HCT116 (cell line): ENCODE measurements at regions not wholly inside any gene's neighbourhood (a gene's known extent, or its start where the extent isn't known, plus 50 kb on each side); places are given as distances from the start of the nearest gene placed in this dataset.

Experiments used
- ATAC-seq: fragments of 200-7000 bp; cut with Tn5 transposase; 2 replicates; pipeline ENCODE4 v1.9.1; 2020; ENCODE audit warnings: mild to moderate bottlenecking, moderate library complexity
- BruUV-seq: library from RNA; stranded (reverse); fragments of 400-500 nt; replicated peaks from 2 replicates; lab custom pipeline; 2021; lab: Mats Ljungman, UMichigan
- CTCF ChIA-PET: fragments of 300-600 bp; sonication (Branson Sonifier 250); formaldehyde crosslinking; loops from one replicate; lab custom pipeline; 2021; ENCODE audit warnings: antibody characterized with exemption; lab: Charles Lee
- POLR2A ChIA-PET: fragments of 300-600, 350-600 bp; sonication (Branson Sonifier 250); formaldehyde crosslinking; loops from one replicate; lab custom pipeline; 2021; ENCODE audit warnings: antibody characterized with exemption; lab: Charles Lee
- RAD21 ChIA-PET, 2 experiments: fragments of 300-600 bp; sonication (Branson Sonifier 250); formaldehyde crosslinking; loops; one replicate each; lab custom pipeline; 2023; ENCODE audit warnings: low total read pairs in 2 of 2; ENCODE audit not compliant: uncharacterized antibody in 2 of 2, unreplicated experiment in 2 of 2, low non-redundant PET in 1 of 2; lab: Charles Lee
- DNase-seq: peaks from one replicate; pipeline ENCODE4 v3.0.0-alpha.2; 2010; ENCODE audit warnings: low read depth, low spot score
- H2AFZ ChIP-seq: fragments of 200-600 bp; shearing (Covaris generic), sonication (generic); 2 replicates; pipeline ENCODE4 v1.6.1; 2017; ENCODE audit warnings: low read depth, mixed run types, mixed read lengths, antibody characterized with exemption, low read length; ENCODE audit not compliant: poor library complexity, severe bottlenecking
- H3K27ac ChIP-seq: 2 replicates; pipeline ENCODE4 v1.5.1; 2012; ENCODE audit warnings: low read depth, low read length
- H3K27me3 ChIP-seq: fragments of 200-600 bp; sonication (generic); 2 replicates; pipeline ENCODE4 v1.6.1; 2016; ENCODE audit warnings: mixed run types, low read length, mixed read lengths; ENCODE audit not compliant: insufficient read depth
- H3K36me3 ChIP-seq, 2 experiments: fragments of 200-500 bp in 1 of 2; fragments of 200-600 bp in 1 of 2; sonication (Bioruptor generic) in 1 of 2; sonication (generic) in 1 of 2; 2 replicates each; pipeline versions ENCODE4 v1.5.1 to v1.6.1; 2014 to 2016; ENCODE audit warnings: low read length in 2 of 2, inconsistent platforms in 1 of 2, mixed read lengths in 1 of 2, mixed run types in 1 of 2; ENCODE audit not compliant: insufficient read depth in 2 of 2, control insufficient read depth in 1 of 2
- H3K4me1 ChIP-seq, 2 experiments: fragments of 200-600 bp in 1 of 2; sonication (generic) in 1 of 2; 2 replicates each; pipeline versions ENCODE4 v1.5.1 to v1.6.1; 2012 to 2017; ENCODE audit warnings: low read length in 2 of 2, inconsistent platforms in 1 of 2, mild to moderate bottlenecking in 1 of 2, mixed read lengths in 1 of 2, mixed run types in 1 of 2, moderate library complexity in 1 of 2; ENCODE audit not compliant: insufficient read depth in 2 of 2, control insufficient read depth in 1 of 2
- H3K4me2 ChIP-seq: fragments of 200-600 bp; sonication (generic); 2 replicates; pipeline ENCODE4 v1.6.1; 2017; ENCODE audit warnings: mixed run types, low read length, mixed read lengths
- H3K4me3 ChIP-seq, 2 experiments: fragments of 200-600 bp in 1 of 2; sonication (generic) in 1 of 2; replicated peaks in 1 of 2; 2 replicates each; pipeline ENCODE4 v1.5.1; 2011 to 2016; ENCODE audit warnings: low read length in 2 of 2, control low read depth in 1 of 2, low read depth in 1 of 2, mild to moderate bottlenecking in 1 of 2, mixed read lengths in 1 of 2, mixed run types in 1 of 2
- H3K79me2 ChIP-seq: fragments of 200-600 bp; sonication (generic); 2 replicates; pipeline ENCODE4 v1.6.1; 2017; ENCODE audit warnings: mild to moderate bottlenecking, mixed run types, low read length, moderate library complexity, mixed read lengths; ENCODE audit not compliant: insufficient read depth
- H3K9ac ChIP-seq: fragments of 200-600 bp; sonication (generic); 2 replicates; pipeline ENCODE4 v1.6.1; 2016; ENCODE audit warnings: low read length, mixed read lengths
- H3K9me2 ChIP-seq: fragments of 200-600 bp; sonication (generic), shearing (Covaris generic); 2 replicates; pipeline ENCODE4 v1.6.1; 2017; ENCODE audit warnings: mixed run types, mild to moderate bottlenecking, moderate library complexity; ENCODE audit not compliant: insufficient read depth
- H3K9me3 ChIP-seq, 2 experiments: fragments of 200-500 bp in 1 of 2; fragments of 200-600 bp in 1 of 2; sonication (Bioruptor generic) in 1 of 2; sonication (generic) in 1 of 2; 2 replicates each; pipeline ENCODE4 v1.6.1; 2014 to 2017; ENCODE audit warnings: low read length in 2 of 2, mixed read lengths in 2 of 2, inconsistent platforms in 1 of 2, low read depth in 1 of 2, mild to moderate bottlenecking in 1 of 2, mixed run types in 1 of 2, moderate library complexity in 1 of 2; ENCODE audit not compliant: control insufficient read depth in 1 of 2, insufficient read depth in 1 of 2
- H4K20me1 ChIP-seq: fragments of 200-600 bp; sonication (generic), shearing (Covaris generic); 2 replicates; pipeline ENCODE4 v1.6.1; 2017; ENCODE audit warnings: mixed run types, mild to moderate bottlenecking, moderate library complexity; ENCODE audit not compliant: insufficient read depth
- CBX3 ChIP-seq: IDR thresholded peaks from 2 replicates; pipeline ENCODE4 v1.6.1; 2012; ENCODE audit warnings: low read depth
- CTCF ChIP-seq, 3 experiments: fragments of 200-600 bp in 1 of 3; sonication (generic) in 1 of 3; IDR thresholded peaks in 2 of 3; conservative IDR thresholded peaks in 1 of 3; 2 replicates each; pipeline ENCODE4 v1.5.1; 2012 to 2017; ENCODE audit warnings: low read depth in 2 of 3, low read length in 2 of 3, antibody characterized with exemption in 1 of 3, borderline replicate concordance in 1 of 3, control low read depth in 1 of 3, mild to moderate bottlenecking in 1 of 3, mixed read lengths in 1 of 3, mixed run types in 1 of 3, moderate library complexity in 1 of 3; ENCODE audit not compliant: insufficient read depth in 1 of 3
- EGR1 ChIP-seq: IDR thresholded peaks from 2 replicates; pipeline ENCODE4 v1.6.1; 2012; ENCODE audit warnings: low read depth
- ELF1 ChIP-seq: IDR thresholded peaks from 2 replicates; pipeline ENCODE4 v1.6.1; 2012; ENCODE audit warnings: low read depth, borderline replicate concordance
- EZH2 ChIP-seq: fragments of 200-600 bp; sonication (generic); IDR thresholded peaks from 2 replicates; pipeline ENCODE4 v1.6.1; 2017; ENCODE audit warnings: antibody characterized with exemption, mixed run types
- JUND ChIP-seq: IDR thresholded peaks from 2 replicates; pipeline ENCODE4 v1.6.1; 2012
- POLR2A ChIP-seq: IDR thresholded peaks from 2 replicates; pipeline ENCODE4 v1.7.0; 2011; ENCODE audit warnings: borderline replicate concordance; ENCODE audit not compliant: insufficient read depth, insufficient read length; ENCODE audit errors: extremely low read depth
- RAD21 ChIP-seq: IDR thresholded peaks from 2 replicates; pipeline ENCODE4 v1.6.1; 2012; ENCODE audit warnings: low read depth, mild to moderate bottlenecking
- REST ChIP-seq: IDR thresholded peaks from 2 replicates; pipeline ENCODE4 v1.6.1; 2012; ENCODE audit warnings: low read depth
- SRF ChIP-seq: IDR thresholded peaks from 2 replicates; pipeline ENCODE4 v1.6.1; 2012; ENCODE audit warnings: low read depth
- TCF7L2 ChIP-seq: IDR thresholded peaks from 2 replicates; pipeline ENCODE4 v1.7.0; 2011; ENCODE audit warnings: borderline replicate concordance, inconsistent platforms; ENCODE audit not compliant: insufficient read depth, insufficient read length; ENCODE audit errors: extremely low read depth
- ZNF274 ChIP-seq: fragments of 200-500 bp; sonication (Bioruptor generic); IDR thresholded peaks from 2 replicates; pipeline ENCODE4 v1.6.1; 2014; ENCODE audit warnings: mild to moderate bottlenecking, low read depth, low read length, inconsistent platforms
- intact Hi-C: fragments of 100-400 bp; cut with micrococcal nuclease; formaldehyde crosslinking; loops from 2 replicates; pipeline ENCODE4 v1.10.0; 2022
- TF ChIP-seq, protein P1 (sequence below): IDR thresholded peaks from 2 replicates; pipeline ENCODE4 v1.6.1; 2011; ENCODE audit warnings: mild to moderate bottlenecking, low read length, moderate library complexity; ENCODE audit not compliant: insufficient replicate concordance; ENCODE audit errors: extremely low read depth
- TF ChIP-seq, protein P2 (sequence below): IDR thresholded peaks from 2 replicates; pipeline ENCODE4 v1.6.1; 2012

- RAD21 ChIA-PET, result no interaction called here
- no peak overlapping the region for H2AFZ ChIP-seq
- no TSS peak for BruUV-seq
These were observed 149.9 kb upstream of the MAP1B start for GRCh38 chr5:71957292-71957898.

More at GRCh38 chr5:71957292-71957898, 149.9 kb upstream of the MAP1B start:
- H3K4me3 ChIP-seq, result no peak overlapping the region
- H3K27me3 ChIP-seq, result no peaks in the 10 kb centered on the region
- no peak overlapping the region for H3K27ac ChIP-seq
- ATAC-seq (no peak), DNase-seq (no peak)
- CTCF ChIA-PET, result no interaction called here
- no peak for TF ChIP-seq EGR1
- TF ChIP-seq, protein P1, sequence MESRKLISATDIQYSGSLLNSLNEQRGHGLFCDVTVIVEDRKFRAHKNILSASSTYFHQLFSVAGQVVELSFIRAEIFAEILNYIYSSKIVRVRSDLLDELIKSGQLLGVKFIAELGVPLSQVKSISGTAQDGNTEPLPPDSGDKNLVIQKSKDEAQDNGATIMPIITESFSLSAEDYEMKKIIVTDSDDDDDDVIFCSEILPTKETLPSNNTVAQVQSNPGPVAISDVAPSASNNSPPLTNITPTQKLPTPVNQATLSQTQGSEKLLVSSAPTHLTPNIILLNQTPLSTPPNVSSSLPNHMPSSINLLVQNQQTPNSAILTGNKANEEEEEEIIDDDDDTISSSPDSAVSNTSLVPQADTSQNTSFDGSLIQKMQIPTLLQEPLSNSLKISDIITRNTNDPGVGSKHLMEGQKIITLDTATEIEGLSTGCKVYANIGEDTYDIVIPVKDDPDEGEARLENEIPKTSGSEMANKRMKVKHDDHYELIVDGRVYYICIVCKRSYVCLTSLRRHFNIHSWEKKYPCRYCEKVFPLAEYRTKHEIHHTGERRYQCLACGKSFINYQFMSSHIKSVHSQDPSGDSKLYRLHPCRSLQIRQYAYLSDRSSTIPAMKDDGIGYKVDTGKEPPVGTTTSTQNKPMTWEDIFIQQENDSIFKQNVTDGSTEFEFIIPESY, result no peak
- no peak for TF ChIP-seq JUND
- TF ChIP-seq RAD21, result no peak
- no peak for TF ChIP-seq CTCF (IDR thresholded peaks at IDR 0.05 in 2 of 3, conservative IDR thresholded peaks at IDR 0.05 in 1 of 3; ENCODE audit: borderline replicate concordance in 1 of 3, insufficient read depth in 1 of 3, low read depth in 2 of 3, low read length in 2 of 3)
- no peak for TF ChIP-seq ZNF274
- no peak for TF ChIP-seq SRF
- TF ChIP-seq TCF7L2, result no peak
- no peak for TF ChIP-seq EZH2
- no peak for TF ChIP-seq CBX3
- TF ChIP-seq POLR2A, result no peak
- TF ChIP-seq, protein P2, sequence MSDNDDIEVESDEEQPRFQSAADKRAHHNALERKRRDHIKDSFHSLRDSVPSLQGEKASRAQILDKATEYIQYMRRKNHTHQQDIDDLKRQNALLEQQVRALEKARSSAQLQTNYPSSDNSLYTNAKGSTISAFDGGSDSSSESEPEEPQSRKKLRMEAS, result no peak
- no peak for TF ChIP-seq REST
- no peak for TF ChIP-seq ELF1
- H4K20me1 ChIP-seq, result no peaks in the 10 kb centered on the region
- no peaks in the 10 kb centered on the region for H3K9me2 ChIP-seq
- no peak overlapping the region for H3K9ac ChIP-seq
- POLR2A ChIA-PET, result no interaction called here
- H3K9me3 ChIP-seq, result no peaks in the 10 kb centered on the region
- H3K79me2 ChIP-seq, result no peaks in the 10 kb centered on the region
- H3K4me1 ChIP-seq, result peaks cover 0 to 3% of the 10 kb centered on the region in 2 experiments; a peak in 1 of 4 replicates
- H3K36me3 ChIP-seq, result no peaks in the 10 kb centered on the region
- intact Hi-C loops, result no loop called here
- no peak overlapping the region for H3K4me2 ChIP-seq
